CD4-positive, alpha-beta T cell treated with Interleukin-6 at 100 ng/mL for 8 hours (primary cell): ENCODE measurements at regions not wholly inside any gene's neighbourhood (a gene's known extent, or its start where the extent isn't known, plus 50 kb on each side); places are given as distances from the start of the nearest gene placed in this dataset.
"Not testable (repeated sequence)": the region's sequence is repeated elsewhere in the genome, so short reads cannot be mapped to it uniquely, and the experiment has no call there.

ENCODE experiments used
- DNase-seq: peaks from one replicate; pipeline ENCODE4 v3.0.0-alpha.2; 2020; ENCODE audit warnings: mixed read lengths, low spot score

GRCh38 chr18:43805646-43806194 lies 528.4 kb upstream of the SYT4 start:
- no peak for DNase-seq

- no peak for DNase-seq
Observed at GRCh38 chr18:43812627-43813026, 535.3 kb upstream of the SYT4 start.

- no peak for DNase-seq
Observed at GRCh38 chr18:43819397-43819796, 542.1 kb upstream of the SYT4 start.

GRCh38 chr18:43819873-43820272 lies 542.6 kb upstream of the SYT4 start:
- DNase-seq, result no peak

GRCh38 chr18:43825768-43826167 lies 548.5 kb upstream of the SYT4 start:
- DNase-seq, result no peak

- DNase-seq, result no peak
Observed at GRCh38 chr18:43826215-43826614, 548.9 kb upstream of the SYT4 start.

GRCh38 chr18:43827311-43827710 lies 550.0 kb upstream of the SYT4 start:
- no peak for DNase-seq

GRCh38 chr18:43830303-43830702 lies 553.0 kb upstream of the SYT4 start:
- no peak for DNase-seq

- DNase-seq, result no peak
Observed at GRCh38 chr18:43830947-43831346, 553.7 kb upstream of the SYT4 start.

- no peak for DNase-seq
Observed at GRCh38 chr18:43846299-43846698, 569.0 kb upstream of the SYT4 start.

- no peak for DNase-seq
Observed at GRCh38 chr18:43847164-43848091, 570.1 kb upstream of the SYT4 start.

GRCh38 chr18:43849831-43850230 lies 572.5 kb upstream of the SYT4 start:
- DNase-seq, result not testable (repeated sequence)

- DNase-seq, result no peak
Observed at GRCh38 chr18:43855376-43855775, 578.1 kb upstream of the SYT4 start.

GRCh38 chr18:43863180-43863579 lies 585.9 kb upstream of the SYT4 start:
- no peak for DNase-seq

- no peak for DNase-seq
Observed at GRCh38 chr18:43866696-43867095, 589.4 kb upstream of the SYT4 start.

- no peak for DNase-seq
Observed at GRCh38 chr18:43868497-43868995, 591.3 kb upstream of the SYT4 start.

- DNase-seq, result no peak
Observed at GRCh38 chr18:43869451-43870008, 592.2 kb upstream of the SYT4 start.

GRCh38 chr18:43870626-43871025 lies 593.3 kb upstream of the SYT4 start:
- no peak for DNase-seq

GRCh38 chr18:43875511-43875910 lies 598.2 kb upstream of the SYT4 start:
- no peak for DNase-seq

- DNase-seq, result no peak
Observed at GRCh38 chr18:43876286-43876685, 599.0 kb upstream of the SYT4 start.

GRCh38 chr18:43876748-43877147 lies 599.5 kb upstream of the SYT4 start:
- no peak for DNase-seq

- no peak for DNase-seq
Observed at GRCh38 chr18:43877616-43878321, 600.5 kb upstream of the SYT4 start.
